ENCODE measurements at regions not wholly inside any gene's neighbourhood (a gene's known extent, or its start where the extent isn't known, plus 50 kb on each side); places are given as distances from the start of the nearest gene placed in this dataset.

GRCh38 chr5:68379275-68380036 is 163.9 kb downstream of the PIK3R1 start:
- in situ Hi-C loops (cut with HindIII; ENCODE audit: low sequenced_read_pairs): no loop called here

GRCh38 chr5:68380078-68380477 is 164.5 kb downstream of the PIK3R1 start:
- in situ Hi-C loops (cut with HindIII; ENCODE audit: low sequenced_read_pairs): no loop called here

- in situ Hi-C loops (cut with HindIII; ENCODE audit: low sequenced_read_pairs): no loop called here
Observed at GRCh38 chr5:68381060-68381459, 165.5 kb downstream of the PIK3R1 start.

- in situ Hi-C loops (cut with HindIII; ENCODE audit: low sequenced_read_pairs): no loop called here
Observed at GRCh38 chr5:68381909-68382308, 166.4 kb downstream of the PIK3R1 start.

- in situ Hi-C loops (cut with HindIII; ENCODE audit: low sequenced_read_pairs): no loop called here
Observed at GRCh38 chr5:68382640-68383039, 167.1 kb downstream of the PIK3R1 start.

- in situ Hi-C loops (cut with HindIII; ENCODE audit: low sequenced_read_pairs): no loop called here
Observed at GRCh38 chr5:68383888-68384310, 168.3 kb downstream of the PIK3R1 start.

- in situ Hi-C loops (cut with HindIII; ENCODE audit: low sequenced_read_pairs): no loop called here
Observed at GRCh38 chr5:68384936-68385594, 169.5 kb downstream of the PIK3R1 start.

GRCh38 chr5:68385936-68386335 is 170.4 kb downstream of the PIK3R1 start:
- in situ Hi-C loops (cut with HindIII; ENCODE audit: low sequenced_read_pairs): no loop called here

GRCh38 chr5:68387074-68387796 is 171.7 kb downstream of the PIK3R1 start:
- in situ Hi-C loops (cut with HindIII; ENCODE audit: low sequenced_read_pairs): no loop called here

- in situ Hi-C loops (cut with HindIII; ENCODE audit: low sequenced_read_pairs): no loop called here
Observed at GRCh38 chr5:68389618-68390017, 174.1 kb downstream of the PIK3R1 start.

GRCh38 chr5:68392617-68393016 is 177.1 kb downstream of the PIK3R1 start:
- in situ Hi-C loops (cut with HindIII; ENCODE audit: low sequenced_read_pairs): no loop called here

- in situ Hi-C loops (cut with HindIII; ENCODE audit: low sequenced_read_pairs): no loop called here
Observed at GRCh38 chr5:68395302-68395701, 179.7 kb downstream of the PIK3R1 start.

- in situ Hi-C loops (cut with HindIII; ENCODE audit: low sequenced_read_pairs): no loop called here
Observed at GRCh38 chr5:68395926-68396511, 180.5 kb downstream of the PIK3R1 start.

GRCh38 chr5:68396722-68397121 is 181.2 kb downstream of the PIK3R1 start:
- in situ Hi-C loops (cut with HindIII; ENCODE audit: low sequenced_read_pairs): no loop called here

- in situ Hi-C loops (cut with HindIII; ENCODE audit: low sequenced_read_pairs): no loop called here
Observed at GRCh38 chr5:68398146-68398812, 182.7 kb downstream of the PIK3R1 start.

GRCh38 chr5:68403301-68403700 is 187.7 kb downstream of the PIK3R1 start:
- in situ Hi-C loops (cut with HindIII; ENCODE audit: low sequenced_read_pairs): no loop called here

GRCh38 chr5:68404246-68404645 is 188.7 kb downstream of the PIK3R1 start:
- in situ Hi-C loops (cut with HindIII; ENCODE audit: low sequenced_read_pairs): no loop called here

- in situ Hi-C loops (cut with HindIII; ENCODE audit: low sequenced_read_pairs): no loop called here
Observed at GRCh38 chr5:68405026-68405684, 189.6 kb downstream of the PIK3R1 start.

GRCh38 chr5:68405784-68406743 is 190.5 kb downstream of the PIK3R1 start:
- in situ Hi-C loops (cut with HindIII; ENCODE audit: low sequenced_read_pairs): no loop called here
